H9 (cell line): ENCODE measurements at regions not wholly inside any gene's neighbourhood (a gene's known extent, or its start where the extent isn't known, plus 50 kb on each side); places are given as distances from the start of the nearest gene placed in this dataset.

Experiments used
- DNase-seq: peaks from one replicate; pipeline ENCODE4 v3.0.0-alpha.2; 2017
- H2AFZ ChIP-seq: one replicate; pipeline ENCODE4 v1.6.1; 2013; ENCODE audit warnings: mild to moderate bottlenecking, low read length, control low read depth, moderate library complexity
- H2AK5ac ChIP-seq: 2 replicates; pipeline ENCODE4 v1.6.1; 2013; ENCODE audit warnings: low read length, control low read depth, mixed read lengths; ENCODE audit not compliant: insufficient read length
- H2BK120ac ChIP-seq: one replicate; pipeline ENCODE4 v1.6.1; 2013; ENCODE audit warnings: low read depth, mild to moderate bottlenecking, low read length, control low read depth, inconsistent platforms; ENCODE audit not compliant: poor library complexity, severe bottlenecking
- H2BK12ac ChIP-seq: 2 replicates; pipeline ENCODE4 v1.6.1; 2013; ENCODE audit warnings: low read length, control low read depth, mixed read lengths, low read depth; ENCODE audit not compliant: insufficient read length
- H2BK15ac ChIP-seq: 2 replicates; pipeline ENCODE4 v1.6.1; 2013; ENCODE audit warnings: low read depth, low read length, control low read depth
- H2BK20ac ChIP-seq: one replicate; pipeline ENCODE4 v1.6.1; 2013; ENCODE audit warnings: low read depth, mild to moderate bottlenecking, low read length, control low read depth, inconsistent platforms; ENCODE audit not compliant: poor library complexity, severe bottlenecking
- H2BK5ac ChIP-seq: 2 replicates; pipeline ENCODE4 v1.6.1; 2013; ENCODE audit warnings: low read length, control low read depth, mixed read lengths; ENCODE audit not compliant: insufficient read length
- H3K14ac ChIP-seq: 2 replicates; pipeline ENCODE4 v1.6.1; 2013; ENCODE audit warnings: low read length, control low read depth; ENCODE audit not compliant: insufficient read depth
- H3K18ac ChIP-seq: 2 replicates; pipeline ENCODE4 v1.6.1; 2013; ENCODE audit warnings: low read depth, mild to moderate bottlenecking, mixed read lengths, low read length, control low read depth; ENCODE audit not compliant: insufficient read length
- H3K23ac ChIP-seq: 2 replicates; pipeline ENCODE4 v1.6.1; 2013; ENCODE audit warnings: low read length, control low read depth, mixed read lengths, low read depth; ENCODE audit not compliant: insufficient read length
- H3K23me2 ChIP-seq: 2 replicates; pipeline ENCODE4 v1.6.1; 2013; ENCODE audit warnings: low read depth, mild to moderate bottlenecking, mixed read lengths, low read length, control low read depth; ENCODE audit not compliant: insufficient read length, poor library complexity, severe bottlenecking
- H3K27ac ChIP-seq: 2 replicates; pipeline ENCODE4 v1.5.1; 2013; ENCODE audit warnings: low read length, control low read depth, mixed read lengths, low read depth; ENCODE audit not compliant: insufficient read length
- H3K27me3 ChIP-seq: 2 replicates; pipeline ENCODE4 v1.6.1; 2013; ENCODE audit warnings: low read length, control low read depth, inconsistent platforms; ENCODE audit not compliant: insufficient read depth
- H3K4ac ChIP-seq: 2 replicates; pipeline ENCODE4 v1.6.1; 2013; ENCODE audit warnings: low read depth, mild to moderate bottlenecking, control low read depth, inconsistent platforms, low read length, moderate library complexity
- H3K4me1 ChIP-seq: 2 replicates; pipeline ENCODE4 v1.6.1; 2013; ENCODE audit warnings: low read length, control low read depth, inconsistent platforms; ENCODE audit not compliant: insufficient read depth
- H3K4me2 ChIP-seq: 2 replicates; pipeline ENCODE4 v1.6.1; 2013; ENCODE audit warnings: low read length, control low read depth, mixed read lengths; ENCODE audit not compliant: insufficient read length, insufficient read depth
- H3K56ac ChIP-seq: 2 replicates; pipeline ENCODE4 v1.6.1; 2013; ENCODE audit warnings: low read depth, mild to moderate bottlenecking, mixed read lengths, low read length, control low read depth; ENCODE audit not compliant: insufficient read length
- H3K79me1 ChIP-seq: 2 replicates; pipeline ENCODE4 v1.6.1; 2013; ENCODE audit warnings: low read depth, mild to moderate bottlenecking, moderate library complexity, low read length, control low read depth, inconsistent platforms; ENCODE audit not compliant: insufficient read depth, poor library complexity, severe bottlenecking
- H3K79me2 ChIP-seq: 2 replicates; pipeline ENCODE4 v1.6.1; 2013; ENCODE audit warnings: low read length, control low read depth, inconsistent platforms; ENCODE audit not compliant: insufficient read depth
- H3K9ac ChIP-seq: 2 replicates; pipeline ENCODE4 v1.6.1; 2013; ENCODE audit warnings: low read length, control low read depth, mixed read lengths; ENCODE audit not compliant: insufficient read length; ENCODE audit errors: extremely low read depth
- H3K9me3 ChIP-seq: one replicate; pipeline ENCODE4 v1.6.1; 2013; ENCODE audit warnings: low read depth, low read length, inconsistent platforms; ENCODE audit not compliant: control insufficient read depth
- H3T11ph ChIP-seq: one replicate; pipeline ENCODE4 v1.6.1; 2013; ENCODE audit warnings: mild to moderate bottlenecking, low read length, control low read depth, inconsistent platforms
- H4K20me1 ChIP-seq: one replicate; pipeline ENCODE4 v1.6.1; 2013; ENCODE audit not compliant: control insufficient read depth, insufficient read length, insufficient read depth
- H4K5ac ChIP-seq: 2 replicates; pipeline ENCODE4 v1.6.1; 2013; ENCODE audit warnings: low read depth, mild to moderate bottlenecking, mixed read lengths, low read length, control low read depth; ENCODE audit not compliant: insufficient read length
- H4K8ac ChIP-seq: replicated peaks from 2 replicates; pipeline ENCODE4 v1.6.1; 2013; ENCODE audit warnings: low read length, control low read depth, mixed read lengths, low read depth; ENCODE audit not compliant: insufficient read length
- H4K91ac ChIP-seq: 2 replicates; pipeline ENCODE4 v1.6.1; 2013; ENCODE audit warnings: low read depth, mild to moderate bottlenecking, moderate library complexity, mixed read lengths, low read length, control low read depth; ENCODE audit not compliant: insufficient read length
- H3K27ac Mint-ChIP-seq, 3 experiments: 2 replicates in 2 of 3; 3 replicates in 1 of 3; pipeline ENCODE4 v1.8.0; 2020 to 2021; ENCODE audit warnings: mixed read lengths in 3 of 3, mild to moderate bottlenecking in 1 of 3, moderate library complexity in 1 of 3
- H3K27me3 Mint-ChIP-seq: 2 replicates; pipeline ENCODE4 v1.8.0; 2021; ENCODE audit warnings: low read depth, mild to moderate bottlenecking, moderate library complexity, mixed read lengths
- H3K36me3 Mint-ChIP-seq, 3 experiments: 2 replicates in 2 of 3; 3 replicates in 1 of 3; pipeline ENCODE4 v1.8.0; 2020 to 2021; ENCODE audit warnings: low read depth in 3 of 3, mixed read lengths in 3 of 3; ENCODE audit not compliant: insufficient read depth in 1 of 3
- H3K4me1 Mint-ChIP-seq, 2 experiments: 2 replicates each; pipeline ENCODE4 v1.8.0; 2020; ENCODE audit warnings: mixed read lengths in 2 of 2
- H3K4me3 Mint-ChIP-seq, 2 experiments: 2 replicates in 1 of 2; 3 replicates in 1 of 2; pipeline ENCODE4 v1.8.0; 2020 to 2021; ENCODE audit warnings: mild to moderate bottlenecking in 2 of 2, mixed read lengths in 2 of 2, moderate library complexity in 1 of 2
- H3K9me3 Mint-ChIP-seq, 2 experiments: 2 replicates in 1 of 2; 3 replicates in 1 of 2; pipeline ENCODE4 v1.8.0; 2020; ENCODE audit warnings: mild to moderate bottlenecking in 2 of 2, mixed read lengths in 2 of 2, moderate library complexity in 1 of 2
- WGBS: extraction: QIAGEN DNeasy Blood & Tissue Kit; methylation state at CpG from one replicate; pipeline ENCODE4 v1.1.7; 2013; ENCODE audit warnings: missing lambda C conversion rate, low lambda C conversion rate, mixed read lengths; ENCODE audit not compliant: insufficient read length; ENCODE audit errors: extremely low coverage; 5-methylcytosine and 5-hydroxymethylcytosine counted together
- TF ChIP-seq, protein P1 (sequence below): fragments of 200-600 bp; sonication (generic); conservative IDR thresholded peaks from 3 replicates; pipeline ENCODE4 v1.8.0; 2021; ENCODE audit warnings: antibody characterized with exemption, mild to moderate bottlenecking

DNA sequence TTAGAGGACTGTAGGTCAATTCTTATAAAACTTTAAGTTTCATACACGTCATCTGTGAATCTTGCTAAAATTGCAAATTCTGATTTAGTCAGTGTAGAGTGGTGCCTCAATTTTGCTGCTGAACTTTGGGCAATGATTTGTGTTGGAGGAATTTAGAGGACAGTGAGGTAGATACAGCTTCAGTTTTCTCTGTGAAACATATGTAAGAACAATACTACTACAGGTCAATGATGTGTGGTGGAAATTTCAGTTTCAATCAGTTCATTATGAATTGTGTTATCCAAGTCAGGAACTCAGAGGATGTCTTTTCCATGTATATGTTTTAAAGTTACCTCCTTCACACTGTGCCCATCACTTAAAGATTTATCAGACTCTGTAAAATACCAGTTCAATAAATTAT is 1597.8 kb upstream of the PCDH10 start:
- TF ChIP-seq, protein P1, sequence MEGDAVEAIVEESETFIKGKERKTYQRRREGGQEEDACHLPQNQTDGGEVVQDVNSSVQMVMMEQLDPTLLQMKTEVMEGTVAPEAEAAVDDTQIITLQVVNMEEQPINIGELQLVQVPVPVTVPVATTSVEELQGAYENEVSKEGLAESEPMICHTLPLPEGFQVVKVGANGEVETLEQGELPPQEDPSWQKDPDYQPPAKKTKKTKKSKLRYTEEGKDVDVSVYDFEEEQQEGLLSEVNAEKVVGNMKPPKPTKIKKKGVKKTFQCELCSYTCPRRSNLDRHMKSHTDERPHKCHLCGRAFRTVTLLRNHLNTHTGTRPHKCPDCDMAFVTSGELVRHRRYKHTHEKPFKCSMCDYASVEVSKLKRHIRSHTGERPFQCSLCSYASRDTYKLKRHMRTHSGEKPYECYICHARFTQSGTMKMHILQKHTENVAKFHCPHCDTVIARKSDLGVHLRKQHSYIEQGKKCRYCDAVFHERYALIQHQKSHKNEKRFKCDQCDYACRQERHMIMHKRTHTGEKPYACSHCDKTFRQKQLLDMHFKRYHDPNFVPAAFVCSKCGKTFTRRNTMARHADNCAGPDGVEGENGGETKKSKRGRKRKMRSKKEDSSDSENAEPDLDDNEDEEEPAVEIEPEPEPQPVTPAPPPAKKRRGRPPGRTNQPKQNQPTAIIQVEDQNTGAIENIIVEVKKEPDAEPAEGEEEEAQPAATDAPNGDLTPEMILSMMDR: no peak
- Histone ChIP-seq H3K79me1 (no peaks in the 10 kb centered on the region), H2BK5ac (no peak overlapping the region), H3K14ac (no peak overlapping the region), H2BK15ac (no peak overlapping the region), H3K4me2 (no peak overlapping the region), H3K56ac (no peak overlapping the region), H3K4ac (no peak overlapping the region), H3K9ac (no peak overlapping the region), H2BK120ac (no peak overlapping the region), H4K5ac (no peak overlapping the region), H3K23me2 (no peaks in the 10 kb centered on the region), H3K18ac (no peak overlapping the region), H3K23ac (no peak overlapping the region), H3T11ph (no peak overlapping the region), H2BK12ac (no peak overlapping the region), H4K8ac (no peak overlapping the region), H4K91ac (no peak overlapping the region), H2AK5ac (no peak overlapping the region), H4K20me1 (no peaks in the 10 kb centered on the region), H2AFZ (no peak overlapping the region), H2BK20ac (no peak overlapping the region), H3K9me3 (no peaks in the 10 kb centered on the region), H3K79me2 (no peaks in the 10 kb centered on the region), H3K4me1 (no peaks in the 10 kb centered on the region), H3K27ac (no peak overlapping the region), H3K27me3 (no peaks in the 10 kb centered on the region)
- no CpG with 5 or more reads among the region's 1 CpG for WGBS
- Mint-ChIP-seq H3K4me1 (no peaks in the 10 kb centered on the region), H3K27ac (no peak overlapping the region; a peak in 1 of 7 replicates), H3K36me3 (no peaks in the 10 kb centered on the region), H3K9me3 (no peaks in the 10 kb centered on the region), H3K4me3 (no peak overlapping the region), H3K27me3 (no peaks in the 10 kb centered on the region)
- DNase-seq: no peak
